ENCODE measurements at regions not wholly inside any gene's neighbourhood (a gene's known extent, or its start where the extent isn't known, plus 50 kb on each side); places are given as distances from the start of the nearest gene placed in this dataset.

- no peak overlapping the region for H3K4me3 ChIP-seq (ENCODE audit: low read depth, low read length)
- DNase-seq (ENCODE audit: low read depth): no peak
Measured at GRCh38 chrX:149198980-149199732, 305.9 kb downstream of the IDS start.

GRCh38 chrX:149185087-149185486 is 320.0 kb downstream of the IDS start:
- DNase-seq (ENCODE audit: low read depth): no peak
- no peak overlapping the region for H3K4me3 ChIP-seq (ENCODE audit: low read depth, low read length)

GRCh38 chrX:149161435-149162088 is 343.5 kb downstream of the IDS start:
- no peak overlapping the region for H3K4me3 ChIP-seq (ENCODE audit: low read depth, low read length)
- no peak for DNase-seq (ENCODE audit: low read depth)

- DNase-seq (ENCODE audit: low read depth): no peak
- no peak overlapping the region for H3K4me3 ChIP-seq (ENCODE audit: low read depth, low read length)
Measured at GRCh38 chrX:149157976-149158375, 347.1 kb downstream of the IDS start.

GRCh38 chrX:149152941-149153340 is 352.2 kb downstream of the IDS start:
- no peak overlapping the region for H3K4me3 ChIP-seq (ENCODE audit: low read depth, low read length)
- DNase-seq (ENCODE audit: low read depth): no peak

GRCh38 chrX:149151805-149152757 is 353.0 kb downstream of the IDS start:
- no peak overlapping the region for H3K4me3 ChIP-seq (ENCODE audit: low read depth, low read length)
- peak; percentile 90 for DNase-seq (ENCODE audit: low read depth)

- no peak overlapping the region for H3K4me3 ChIP-seq (ENCODE audit: low read depth, low read length)
- no peak for DNase-seq (ENCODE audit: low read depth)
Measured at GRCh38 chrX:149145845-149146285, 359.2 kb downstream of the IDS start.

GRCh38 chrX:149131774-149132173 is 373.3 kb downstream of the IDS start:
- no peak overlapping the region for H3K4me3 ChIP-seq (ENCODE audit: low read depth, low read length)
- DNase-seq (ENCODE audit: low read depth): no peak

GRCh38 chrX:149129767-149130166 is 375.3 kb downstream of the IDS start:
- H3K4me3 ChIP-seq (ENCODE audit: low read depth, low read length): no peak overlapping the region
- no peak for DNase-seq (ENCODE audit: low read depth)

- H3K4me3 ChIP-seq (ENCODE audit: low read depth, low read length): no peak overlapping the region
- DNase-seq (ENCODE audit: low read depth): no peak
Measured at GRCh38 chrX:149124526-149125108, 380.5 kb downstream of the IDS start.

- H3K4me3 ChIP-seq (ENCODE audit: low read depth, low read length): no peak overlapping the region
- no peak for DNase-seq (ENCODE audit: low read depth)
Measured at GRCh38 chrX:149121206-149121920, 383.7 kb downstream of the IDS start.

- DNase-seq (ENCODE audit: low read depth): no peak
- H3K4me3 ChIP-seq (ENCODE audit: low read depth, low read length): no peak overlapping the region
Measured at GRCh38 chrX:149120459-149120858, 384.6 kb downstream of the IDS start.

- no peak overlapping the region for H3K4me3 ChIP-seq (ENCODE audit: low read depth, low read length)
- no peak for DNase-seq (ENCODE audit: low read depth)
Measured at GRCh38 chrX:149114874-149115273, 390.2 kb downstream of the IDS start.

GRCh38 chrX:149114001-149114400 is 391.1 kb downstream of the IDS start:
- no peak overlapping the region for H3K4me3 ChIP-seq (ENCODE audit: low read depth, low read length)
- DNase-seq (ENCODE audit: low read depth): no peak

GRCh38 chrX:149097786-149098185 is 407.3 kb downstream of the IDS start:
- no peak overlapping the region for H3K4me3 ChIP-seq (ENCODE audit: low read depth, low read length)
- DNase-seq (ENCODE audit: low read depth): no peak

- H3K4me3 ChIP-seq (ENCODE audit: low read depth, low read length): no peak overlapping the region
- no peak for DNase-seq (ENCODE audit: low read depth)
Measured at GRCh38 chrX:149092179-149092578, 412.9 kb downstream of the IDS start.

- no peak overlapping the region for H3K4me3 ChIP-seq (ENCODE audit: low read depth, low read length)
- DNase-seq (ENCODE audit: low read depth): no peak
Measured at GRCh38 chrX:149079805-149080406, 425.2 kb downstream of the IDS start.

GRCh38 chrX:149074398-149074797 is 430.7 kb downstream of the IDS start:
- H3K4me3 ChIP-seq (ENCODE audit: low read depth, low read length): no peak overlapping the region
- DNase-seq (ENCODE audit: low read depth): peak; percentile 67

GRCh38 chrX:149073479-149073878 is 431.6 kb downstream of the IDS start:
- no peak overlapping the region for H3K4me3 ChIP-seq (ENCODE audit: low read depth, low read length)
- DNase-seq (ENCODE audit: low read depth): no peak

All from skeletal muscle cell (primary cell).